Liver (tissue), 8 donors: ENCODE measurements at regions not wholly inside any gene's neighbourhood (a gene's known extent, or its start where the extent isn't known, plus 50 kb on each side); places are given as distances from the start of the nearest gene placed in this dataset.

Source experiments
- DNase-seq: peaks from one replicate; pipeline ENCODE4 v3.0.0-alpha.2; 2017; ENCODE audit warnings: low spot score
- H3K27ac ChIP-seq, 2 donors: one replicate each; pipeline ENCODE4 v1.7.0; 2013; ENCODE audit warnings: inconsistent platforms in 2 of 2, low read length in 2 of 2, control low read depth in 1 of 2, low read depth in 1 of 2, mild to moderate bottlenecking in 1 of 2
- H3K27me3 ChIP-seq, 4 donors: one replicate each; pipeline versions ENCODE4 v1.6.1 to v1.7.0; 2013; ENCODE audit warnings: low read length in 3 of 4, inconsistent platforms in 1 of 4, mild to moderate bottlenecking in 1 of 4, moderate library complexity in 1 of 4; ENCODE audit not compliant: control insufficient read depth in 4 of 4, insufficient read depth in 4 of 4
- H3K36me3 ChIP-seq, 4 donors: one replicate each; pipeline versions ENCODE4 v1.6.1 to v1.7.0; 2013; ENCODE audit warnings: low read length in 3 of 4, mild to moderate bottlenecking in 3 of 4, low read depth in 1 of 4, moderate library complexity in 1 of 4; ENCODE audit not compliant: control insufficient read depth in 4 of 4, insufficient read depth in 3 of 4
- H3K4me1 ChIP-seq, 4 donors: one replicate each; pipeline versions ENCODE4 v1.6.1 to v1.7.0; 2013; ENCODE audit warnings: low read length in 3 of 4, mild to moderate bottlenecking in 3 of 4, moderate library complexity in 1 of 4; ENCODE audit not compliant: control insufficient read depth in 4 of 4, insufficient read depth in 4 of 4
- H3K4me3 ChIP-seq, 3 donors: one replicate each; pipeline versions ENCODE4 v1.6.1 to v1.7.0; 2013; ENCODE audit warnings: low read length in 3 of 3, control low read depth in 1 of 3, low read depth in 1 of 3, mild to moderate bottlenecking in 1 of 3
- H3K9ac ChIP-seq, 2 donors: one replicate each; pipeline ENCODE4 v1.7.0; 2013; ENCODE audit warnings: low read length in 2 of 2, mild to moderate bottlenecking in 2 of 2, moderate library complexity in 2 of 2, control low read depth in 1 of 2, low read depth in 1 of 2
- H3K9me3 ChIP-seq, 4 donors: one replicate each; pipeline versions ENCODE4 v1.6.1 to v1.7.0; 2013; ENCODE audit warnings: low read length in 3 of 4; ENCODE audit not compliant: control insufficient read depth in 4 of 4
- ATF3 ChIP-seq: IDR thresholded peaks from 2 replicates; pipeline ENCODE4 v1.6.1; 2016; ENCODE audit warnings: antibody characterized with exemption
- CTCF ChIP-seq: fragments of 150-350 bp; IDR thresholded peaks from 2 replicates; pipeline ENCODE4 v1.5.1; 2017; ENCODE audit warnings: improper control_type of control experiment, low read depth, low read length; ENCODE audit not compliant: missing input control
- EGR1 ChIP-seq, 2 donors: IDR thresholded peaks; 2 replicates each; pipeline ENCODE4 v1.6.1; 2016 to 2018; ENCODE audit warnings: antibody characterized with exemption in 2 of 2, low read depth in 2 of 2
- FOXA1 ChIP-seq: IDR thresholded peaks from 2 replicates; pipeline ENCODE4 v1.6.1; 2016; ENCODE audit warnings: antibody characterized with exemption
- FOXA2 ChIP-seq: IDR thresholded peaks from 2 replicates; pipeline ENCODE4 v1.6.1; 2016; ENCODE audit warnings: antibody characterized with exemption
- GABPA ChIP-seq, 2 donors: IDR thresholded peaks in 1 of 2; conservative IDR thresholded peaks in 1 of 2; 2 replicates each; pipeline ENCODE4 v1.6.1; 2016; ENCODE audit warnings: antibody characterized with exemption in 2 of 2, mild to moderate bottlenecking in 1 of 2, moderate library complexity in 1 of 2
- HNF4A ChIP-seq, 2 donors: conservative IDR thresholded peaks; 2 replicates each; pipeline ENCODE4 v1.6.1; 2016; ENCODE audit warnings: antibody characterized with exemption in 2 of 2, mild to moderate bottlenecking in 2 of 2
- HNF4G ChIP-seq: IDR thresholded peaks from 2 replicates; pipeline ENCODE4 v1.6.1; 2016; ENCODE audit warnings: antibody characterized with exemption
- JUND ChIP-seq, 2 donors: IDR thresholded peaks; 2 replicates each; pipeline ENCODE4 v1.6.1; 2016; ENCODE audit warnings: antibody characterized with exemption in 2 of 2
- NR2F2 ChIP-seq: IDR thresholded peaks from 2 replicates; pipeline ENCODE4 v1.6.1; 2016; ENCODE audit warnings: antibody characterized with exemption
- RAD21 ChIP-seq, 2 donors: IDR thresholded peaks; 2 replicates each; pipeline ENCODE4 v1.6.1; 2016; ENCODE audit warnings: antibody characterized with exemption in 2 of 2, mild to moderate bottlenecking in 2 of 2
- REST ChIP-seq: IDR thresholded peaks from 2 replicates; pipeline ENCODE4 v1.6.1; 2016; ENCODE audit warnings: antibody characterized with exemption, mild to moderate bottlenecking
- RXRA ChIP-seq, 2 donors: IDR thresholded peaks; 2 replicates each; pipeline ENCODE4 v1.6.1; 2017 to 2018; ENCODE audit warnings: antibody characterized with exemption in 2 of 2, mild to moderate bottlenecking in 1 of 2
- SP1 ChIP-seq: IDR thresholded peaks from 2 replicates; pipeline ENCODE4 v1.6.1; 2018; ENCODE audit warnings: antibody characterized with exemption, mild to moderate bottlenecking
- TAF1 ChIP-seq: conservative IDR thresholded peaks from 2 replicates; pipeline ENCODE4 v1.6.1; 2016; ENCODE audit warnings: antibody characterized with exemption, mild to moderate bottlenecking
- YY1 ChIP-seq: IDR thresholded peaks from 2 replicates; pipeline ENCODE4 v1.6.1; 2016; ENCODE audit warnings: antibody characterized with exemption, mild to moderate bottlenecking
- WGBS: extraction: QIAGEN DNeasy Blood & Tissue Kit; methylation state at CpG from one replicate; pipeline ENCODE4 v1.1.7; 2013; 5-methylcytosine and 5-hydroxymethylcytosine counted together
- TF ChIP-seq, protein P1 (sequence below): IDR thresholded peaks from 2 replicates; pipeline ENCODE4 v1.6.1; 2016; ENCODE audit warnings: antibody characterized with exemption
- TF ChIP-seq, protein P2 (sequence below): IDR thresholded peaks from 2 replicates; pipeline ENCODE4 v1.6.1; 2016; ENCODE audit warnings: antibody characterized with exemption
- donor health status: healthy.
- donor health status: healthy.
- donor health status: healthy.
- donor health status: healthy.
- donor health status: healthy.

DNA sequence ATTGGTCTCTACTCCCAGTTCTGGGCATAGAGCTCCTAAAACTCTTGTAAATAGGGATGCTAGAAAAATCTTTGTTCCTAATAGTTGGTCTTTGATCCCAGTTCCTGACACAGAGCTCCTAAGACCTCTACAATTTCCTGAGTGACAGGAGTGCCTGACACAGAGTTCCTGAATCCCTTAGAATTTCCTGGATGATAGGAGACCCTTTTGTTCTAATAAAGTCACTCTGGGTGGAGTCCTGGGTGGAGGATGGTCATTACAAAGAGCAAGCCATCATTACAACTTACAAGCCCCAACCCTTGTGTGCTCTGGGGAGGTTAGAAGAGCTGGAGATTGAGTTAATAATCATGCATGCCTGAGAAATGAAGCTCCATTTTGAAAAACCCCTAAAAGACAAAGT, 58.4 kb downstream of the ZZZ3 start (continued):
- TF ChIP-seq EGR1 (IDR thresholded peaks at IDR 0.05; ENCODE audit: low read depth in 2 of 2), result no peak

- H3K36me3 ChIP-seq, result peaks cover 1 to 13% (median 3%) of the 10 kb centered on the region in 4 donors
- no peaks in the 10 kb centered on the region for H3K9me3 ChIP-seq
- peaks cover 0 to 2% (median 0%) of the 10 kb centered on the region in 4 donors for H3K4me1 ChIP-seq
- TF ChIP-seq HNF4G (no peak), YY1 (no peak), ATF3 (no peak), HNF4A (conservative IDR thresholded peaks at IDR 0.05) (no peak), REST (no peak), TAF1 (no peak), NR2F2 (no peak), EGR1 (IDR thresholded peaks at IDR 0.05; ENCODE audit: low read depth in 2 of 2) (no peak), SP1 (no peak), GABPA (IDR thresholded peaks at IDR 0.05 in 1 of 2, conservative IDR thresholded peaks at IDR 0.05 in 1 of 2) (no peak), RAD21 (IDR thresholded peaks at IDR 0.05) (no peak), FOXA1 (no peak), FOXA2 (no peak), JUND (IDR thresholded peaks at IDR 0.05) (no peak), RXRA (IDR thresholded peaks at IDR 0.05) (no peak), CTCF (no peak)
- TF ChIP-seq, protein P1, sequence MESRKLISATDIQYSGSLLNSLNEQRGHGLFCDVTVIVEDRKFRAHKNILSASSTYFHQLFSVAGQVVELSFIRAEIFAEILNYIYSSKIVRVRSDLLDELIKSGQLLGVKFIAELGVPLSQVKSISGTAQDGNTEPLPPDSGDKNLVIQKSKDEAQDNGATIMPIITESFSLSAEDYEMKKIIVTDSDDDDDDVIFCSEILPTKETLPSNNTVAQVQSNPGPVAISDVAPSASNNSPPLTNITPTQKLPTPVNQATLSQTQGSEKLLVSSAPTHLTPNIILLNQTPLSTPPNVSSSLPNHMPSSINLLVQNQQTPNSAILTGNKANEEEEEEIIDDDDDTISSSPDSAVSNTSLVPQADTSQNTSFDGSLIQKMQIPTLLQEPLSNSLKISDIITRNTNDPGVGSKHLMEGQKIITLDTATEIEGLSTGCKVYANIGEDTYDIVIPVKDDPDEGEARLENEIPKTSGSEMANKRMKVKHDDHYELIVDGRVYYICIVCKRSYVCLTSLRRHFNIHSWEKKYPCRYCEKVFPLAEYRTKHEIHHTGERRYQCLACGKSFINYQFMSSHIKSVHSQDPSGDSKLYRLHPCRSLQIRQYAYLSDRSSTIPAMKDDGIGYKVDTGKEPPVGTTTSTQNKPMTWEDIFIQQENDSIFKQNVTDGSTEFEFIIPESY, result no peak
- TF ChIP-seq, protein P2, sequence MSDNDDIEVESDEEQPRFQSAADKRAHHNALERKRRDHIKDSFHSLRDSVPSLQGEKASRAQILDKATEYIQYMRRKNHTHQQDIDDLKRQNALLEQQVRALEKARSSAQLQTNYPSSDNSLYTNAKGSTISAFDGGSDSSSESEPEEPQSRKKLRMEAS, result no peak
- DNase-seq, result no peak
- 84% methylated on average over 2 of the region's 2 CpGs for WGBS
- H3K27ac ChIP-seq, result no peak overlapping the region
- no peak overlapping the region for H3K4me3 ChIP-seq
- H3K27me3 ChIP-seq, result no peaks in the 10 kb centered on the region
- H3K9ac ChIP-seq, result no peak overlapping the region
These were observed 59.4 kb downstream of the ZZZ3 start for GRCh38 chr1:77623066-77623465.
